ENCODE measurements at regions not wholly inside any gene's neighbourhood (a gene's known extent, or its start where the extent isn't known, plus 50 kb on each side); places are given as distances from the start of the nearest gene placed in this dataset.

GRCh38 chr11:119491753-119492510 lies 69.0 kb upstream of the THY1 start:
- no peak for DNase-seq (ENCODE audit: low read depth in 2 of 2)

- no peak for DNase-seq (ENCODE audit: low read depth in 2 of 2)
Measured at GRCh38 chr11:119490253-119491006, 67.5 kb upstream of the THY1 start.

GRCh38 chr11:119489087-119489486 lies 66.1 kb upstream of the THY1 start:
- no peak for DNase-seq (ENCODE audit: low read depth in 2 of 2)

- no peak for DNase-seq (ENCODE audit: low read depth in 2 of 2)
Measured at GRCh38 chr11:119488256-119488995, 65.5 kb upstream of the THY1 start.

- DNase-seq (ENCODE audit: low read depth in 2 of 2) = no peak
Measured at GRCh38 chr11:119486691-119487259, 63.8 kb upstream of the THY1 start.

- DNase-seq (ENCODE audit: low read depth in 2 of 2) = no peak
Measured at GRCh38 chr11:119486016-119486415, 63.0 kb upstream of the THY1 start.

- DNase-seq (ENCODE audit: low read depth in 2 of 2) = no peak
Measured at GRCh38 chr11:119484741-119485605, 62.0 kb upstream of the THY1 start.

- no peak for DNase-seq (ENCODE audit: low read depth in 2 of 2)
Measured at GRCh38 chr11:119483881-119484371, 61.0 kb upstream of the THY1 start.

GRCh38 chr11:119483341-119483880 lies 60.4 kb upstream of the THY1 start:
- DNase-seq (ENCODE audit: low read depth in 2 of 2) = no peak

GRCh38 chr11:119482521-119483011 lies 59.6 kb upstream of the THY1 start:
- no peak for DNase-seq (ENCODE audit: low read depth in 2 of 2)

GRCh38 chr11:119481667-119482400 lies 58.9 kb upstream of the THY1 start:
- no peak for DNase-seq (ENCODE audit: low read depth in 2 of 2)

GRCh38 chr11:119481021-119481666 lies 58.2 kb upstream of the THY1 start:
- DNase-seq (ENCODE audit: low read depth in 2 of 2) = peak; percentile 45 to 72

- DNase-seq (ENCODE audit: low read depth in 2 of 2) = no peak
Measured at GRCh38 chr11:119480380-119481020, 57.5 kb upstream of the THY1 start.

- DNase-seq (ENCODE audit: low read depth in 2 of 2) = no peak
Measured at GRCh38 chr11:119479685-119480275, 56.8 kb upstream of the THY1 start.

- no peak for DNase-seq (ENCODE audit: low read depth in 2 of 2)
Measured at GRCh38 chr11:119478711-119479285, 55.8 kb upstream of the THY1 start.

GRCh38 chr11:119476666-119477331 lies 53.8 kb upstream of the THY1 start:
- DNase-seq (ENCODE audit: low read depth in 2 of 2) = no peak

GRCh38 chr11:119476038-119476437 lies 53.1 kb upstream of the THY1 start:
- DNase-seq (ENCODE audit: low read depth in 2 of 2) = no peak

Measured in stimulated activated CD4-positive, alpha-beta T cell treated with anti-CD3 and anti-CD28 coated beads, Interleukin-15, amount 100 ng/mL, for 48 hours (primary cell).